CD4-positive, alpha-beta T cell treated with Interleukin-2 at 100 ng/mL for 4 hours (primary cell): ENCODE measurements at regions not wholly inside any gene's neighbourhood (a gene's known extent, or its start where the extent isn't known, plus 50 kb on each side); places are given as distances from the start of the nearest gene placed in this dataset.
"Not testable (repeated sequence)": the region's sequence is repeated elsewhere in the genome, so short reads cannot be mapped to it uniquely, and the experiment has no call there.

Experiments
- DNase-seq: peaks from one replicate; pipeline ENCODE4 v3.0.0-alpha.2; 2020; ENCODE audit warnings: low spot score

GRCh38 chr3:126292318-126293070, 64.7 kb downstream of the KLF15 start:
- DNase-seq = no peak

DNA sequence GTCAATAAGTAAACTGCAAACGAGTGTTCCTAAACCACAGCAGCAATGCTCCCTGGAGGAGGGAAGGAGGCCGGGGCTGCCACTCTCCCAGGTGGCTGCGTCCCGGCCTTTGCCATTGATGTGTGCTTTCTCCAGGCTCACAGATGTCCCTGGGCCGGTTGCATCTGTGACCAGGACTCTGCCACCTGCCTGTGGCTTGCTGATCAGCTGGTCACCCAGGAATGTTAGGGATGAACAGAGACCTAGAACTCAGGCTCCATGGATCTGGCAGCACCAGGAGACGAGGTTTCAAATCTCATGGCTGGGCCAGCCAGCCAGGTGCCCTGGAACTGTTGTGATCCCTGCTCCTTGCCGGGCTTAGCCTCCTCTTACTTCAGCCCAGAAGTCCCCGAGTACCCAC, 65.7 kb downstream of the KLF15 start:
- DNase-seq = no peak

DNA sequence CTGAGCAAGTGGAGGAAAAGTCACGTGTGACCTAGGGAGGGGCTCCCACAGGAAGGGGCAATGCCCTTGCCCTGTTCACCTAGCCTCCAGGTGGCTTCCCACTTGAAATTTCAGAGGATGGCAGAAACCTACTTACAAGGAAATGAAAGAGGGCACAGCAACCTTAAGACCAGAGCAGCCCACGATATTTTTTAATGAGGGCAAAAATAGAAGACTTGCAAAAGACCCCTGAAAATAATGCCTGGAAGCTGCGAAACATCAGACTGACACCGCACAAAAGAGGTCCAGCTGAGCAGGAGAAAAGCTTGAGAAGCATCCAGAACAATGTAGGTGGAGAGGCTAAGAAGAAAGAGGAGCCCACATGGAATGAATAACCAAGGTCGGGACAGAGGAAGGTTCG, 66.1 kb downstream of the KLF15 start:
- no peak for DNase-seq

GRCh38 chr3:126290325-126290724, 66.9 kb downstream of the KLF15 start:
- no peak for DNase-seq

DNA sequence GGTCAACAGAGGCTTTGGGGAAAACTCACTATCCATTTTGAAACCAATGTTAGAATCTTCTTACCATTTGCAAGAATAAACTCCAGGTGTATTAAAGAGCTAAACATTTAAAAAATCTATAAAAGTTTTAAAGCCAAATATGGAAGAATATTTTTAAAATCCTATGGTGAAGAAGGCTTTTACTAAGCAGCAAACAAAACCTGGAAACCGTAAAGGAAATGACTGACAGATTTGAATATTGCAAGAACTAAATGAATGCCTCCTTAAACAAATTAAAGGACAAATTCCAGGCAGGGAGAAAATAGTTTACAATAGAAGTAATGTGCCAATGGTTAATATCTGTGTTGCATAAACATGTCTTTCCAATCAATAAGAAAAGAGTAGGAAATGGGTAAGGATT, 68.1 kb downstream of the KLF15 start:
- no peak for DNase-seq

GRCh38 chr3:126288314-126288713, 68.9 kb downstream of the KLF15 start:
- DNase-seq = no peak

- no peak for DNase-seq
Measured at GRCh38 chr3:126287536-126288241, 69.5 kb downstream of the KLF15 start.

DNA sequence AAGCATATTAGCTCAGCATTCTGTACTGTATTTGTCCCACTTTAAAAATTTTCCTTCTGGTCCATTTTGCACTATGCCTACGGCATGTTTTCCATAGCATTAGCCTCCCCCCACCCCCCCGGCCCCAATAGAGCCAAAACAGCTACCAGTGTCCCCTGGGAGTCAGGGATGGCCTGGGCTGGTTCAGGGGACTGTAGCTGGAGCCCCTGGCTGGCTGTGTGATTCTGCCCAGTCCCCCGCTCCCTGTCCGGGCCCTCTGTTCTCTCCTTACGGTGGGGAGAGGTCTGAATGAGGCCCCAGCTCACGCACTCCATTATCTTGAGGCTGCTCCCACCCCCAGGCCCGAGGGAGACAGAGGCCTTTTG, 70.1 kb downstream of the KLF15 start:
- no peak for DNase-seq

GRCh38 chr3:126285369-126285768, 71.8 kb downstream of the KLF15 start:
- no peak for DNase-seq

- no peak for DNase-seq
Measured at GRCh38 chr3:126284258-126284904, 72.8 kb downstream of the KLF15 start.

DNA sequence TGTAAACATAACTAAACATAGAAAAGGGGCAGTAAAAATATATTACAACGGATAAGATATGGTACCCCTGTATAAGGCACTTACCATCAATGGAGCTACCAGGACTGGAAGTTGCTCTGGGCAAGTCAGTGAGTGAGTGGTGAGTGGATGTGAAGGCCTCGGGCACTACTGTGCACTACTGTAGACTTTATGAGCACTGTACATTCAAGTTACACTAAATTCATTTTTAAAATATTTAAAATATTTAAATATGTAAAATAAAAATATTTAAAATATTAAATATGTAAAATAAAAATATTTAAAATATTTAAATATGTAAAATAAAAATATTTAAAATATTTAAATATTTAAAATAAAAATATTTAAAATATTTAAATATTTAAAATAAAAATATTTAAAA, 73.6 kb downstream of the KLF15 start:
- not testable (repeated sequence) for DNase-seq

DNA sequence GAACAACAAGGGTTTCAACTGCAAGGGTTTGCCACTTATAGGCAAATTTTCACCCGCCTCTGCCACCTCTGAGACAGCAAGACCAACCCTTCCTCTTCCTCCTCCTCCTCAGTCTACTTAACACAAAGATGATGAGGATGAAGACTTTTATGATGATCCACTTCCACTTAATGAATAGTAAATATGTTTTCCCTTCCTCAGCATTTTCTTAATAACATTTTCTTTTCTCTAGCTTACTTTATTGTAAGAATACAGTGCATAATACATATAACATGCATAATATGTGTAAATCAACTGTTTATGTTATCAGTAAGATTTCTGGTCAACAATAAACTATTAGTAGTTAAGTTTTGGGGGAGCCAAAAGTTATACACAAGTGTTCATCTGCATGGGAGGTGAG, 77.4 kb downstream of the KLF15 start:
- no peak for DNase-seq

GRCh38 chr3:126277629-126278378, 79.4 kb downstream of the KLF15 start:
- DNase-seq = no peak

GRCh38 chr3:126275620-126275904, 81.6 kb downstream of the KLF15 start:
- DNase-seq = no peak

DNA sequence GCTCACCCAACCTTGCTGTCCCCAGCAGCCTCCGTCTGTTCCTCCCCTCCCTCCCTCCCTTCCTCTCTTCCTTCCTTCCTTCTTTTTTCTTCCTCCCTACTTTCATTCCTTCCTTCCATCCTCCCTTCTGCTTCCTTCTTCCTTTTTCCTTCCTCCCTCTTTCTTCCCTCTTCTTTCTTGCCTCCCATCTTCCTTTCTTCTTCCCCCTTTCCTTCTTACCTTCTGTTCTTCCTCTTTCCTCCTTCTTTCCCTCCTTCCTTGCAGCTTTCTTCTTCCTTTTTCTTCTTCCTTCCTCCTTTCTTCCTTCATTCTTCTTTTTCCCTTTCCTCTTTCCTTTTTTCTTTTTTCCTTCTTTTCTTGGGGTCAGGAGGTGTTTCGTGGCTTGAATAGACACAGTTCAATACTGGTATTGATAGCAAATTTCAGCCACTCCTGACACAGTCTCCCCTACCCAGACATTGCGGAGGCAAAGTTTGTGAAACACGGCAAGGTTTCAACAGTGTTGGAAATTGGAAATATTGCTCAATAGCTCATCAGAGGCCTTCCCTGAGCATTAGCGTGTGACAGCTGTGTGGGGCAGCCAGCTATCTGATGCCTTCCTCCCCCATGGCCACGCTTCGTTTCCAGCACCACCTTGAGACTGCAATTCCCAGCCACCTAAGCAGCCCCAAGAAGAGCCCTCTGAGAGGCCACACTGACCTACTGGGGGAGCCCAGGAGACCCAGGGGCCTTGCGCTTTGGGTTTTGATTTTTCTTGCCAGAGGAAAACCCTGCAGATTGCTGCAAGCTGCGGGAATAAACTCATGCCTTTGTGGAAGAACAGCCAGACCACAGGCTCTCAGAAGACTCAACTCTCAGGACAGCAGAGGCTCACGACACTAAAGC, 82.2 kb downstream of the KLF15 start:
- DNase-seq = no peak

DNA sequence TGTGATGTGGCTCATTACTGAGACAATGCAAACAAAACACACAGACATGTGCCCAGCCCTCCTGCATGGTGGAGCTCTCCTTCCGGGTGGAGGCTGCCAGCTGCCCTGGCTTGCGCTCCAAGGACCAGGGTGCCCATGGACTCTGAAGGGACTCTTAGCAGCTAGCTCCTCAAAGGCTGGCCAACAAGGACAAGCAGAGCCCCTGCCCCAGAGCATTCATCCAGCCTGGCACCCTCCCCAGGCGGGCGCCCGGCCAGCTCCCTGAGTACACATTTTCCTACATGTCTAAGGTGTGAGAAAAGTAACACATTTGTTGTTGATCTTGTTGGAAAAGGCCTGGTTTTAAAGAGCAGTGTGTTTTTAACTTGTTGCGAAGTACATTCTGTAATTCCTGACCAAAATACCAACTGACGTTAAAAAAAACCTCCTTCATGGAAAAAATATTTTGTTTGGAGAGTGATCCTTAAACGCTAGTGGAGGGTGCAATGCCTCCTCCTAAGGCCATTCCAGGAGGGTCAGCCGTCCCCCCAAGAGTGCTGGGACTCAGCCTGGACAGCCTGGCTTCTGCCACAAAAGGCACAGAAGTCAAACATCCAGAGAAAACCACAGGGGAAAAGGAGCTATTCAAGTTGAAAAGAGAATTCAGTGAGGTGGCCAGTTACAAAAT, 86.9 kb downstream of the KLF15 start:
- no peak for DNase-seq

GRCh38 chr3:126269354-126269753, 87.9 kb downstream of the KLF15 start:
- no peak for DNase-seq

DNA sequence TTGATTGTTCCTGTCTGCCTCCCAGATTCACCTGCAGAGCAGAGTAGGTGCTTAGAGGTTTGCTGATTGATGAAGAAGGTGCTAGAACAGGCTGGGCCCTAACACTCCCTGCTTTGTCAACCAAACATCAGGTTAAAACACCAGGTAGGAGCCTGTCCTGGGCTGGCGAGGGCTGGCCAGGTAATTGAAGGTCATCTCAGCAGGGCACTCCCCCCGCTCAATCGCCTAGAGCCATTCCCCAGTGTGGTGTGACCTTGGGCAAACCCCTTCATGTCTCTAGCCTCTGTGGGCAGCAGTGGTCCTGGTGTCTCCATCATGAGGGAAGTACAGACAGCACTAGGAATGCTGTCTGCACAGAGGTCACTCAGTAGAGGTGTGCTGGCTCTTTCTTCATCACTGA, 88.3 kb downstream of the KLF15 start:
- DNase-seq = no peak

GRCh38 chr3:126267976-126268615, 87.7 kb upstream of the ALDH1L1 start:
- no peak for DNase-seq

DNA sequence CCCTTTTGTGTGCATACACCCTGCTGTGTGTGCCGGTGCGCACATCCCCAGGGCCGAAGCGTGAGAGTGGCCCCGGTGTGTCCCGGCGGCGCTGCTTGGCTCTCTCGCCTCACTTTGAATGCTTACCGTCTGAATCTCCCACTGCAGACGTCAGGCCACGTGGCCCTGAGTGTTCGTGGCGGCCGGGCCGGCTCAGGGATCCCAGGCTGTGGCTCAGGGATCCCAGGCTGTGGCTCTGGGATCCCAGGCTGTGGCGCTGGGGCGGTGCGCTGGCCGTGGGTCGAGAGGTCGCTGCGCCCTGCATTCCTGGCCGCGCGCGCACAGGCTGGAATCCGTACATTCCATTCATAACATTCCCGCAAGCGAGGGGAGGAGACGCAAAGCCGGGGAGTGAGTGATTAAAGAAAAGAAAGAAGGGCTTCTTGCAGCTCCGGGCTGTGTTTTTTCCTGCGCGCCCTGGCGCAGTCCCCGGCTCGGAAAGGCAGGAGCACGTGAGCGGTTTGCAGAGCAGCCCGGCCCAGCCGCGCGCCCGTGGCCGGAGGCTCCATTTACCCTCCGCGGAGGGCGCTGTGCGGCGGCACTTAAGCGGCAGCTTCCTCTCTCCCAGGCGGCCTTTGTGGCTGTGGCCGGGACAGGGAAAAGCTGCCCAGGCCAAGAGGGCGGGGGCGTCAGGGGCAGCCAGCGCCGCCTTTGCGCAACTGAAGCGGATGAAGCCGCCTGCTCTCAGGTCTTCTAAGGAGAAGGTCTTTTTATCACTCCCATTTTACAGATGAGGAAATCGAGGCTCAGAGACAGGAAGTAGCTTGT, 87.0 kb upstream of the ALDH1L1 start:
- no peak for DNase-seq
